ENCODE measurements at regions not wholly inside any gene's neighbourhood (a gene's known extent, or its start where the extent isn't known, plus 50 kb on each side); places are given as distances from the start of the nearest gene placed in this dataset.

DNA sequence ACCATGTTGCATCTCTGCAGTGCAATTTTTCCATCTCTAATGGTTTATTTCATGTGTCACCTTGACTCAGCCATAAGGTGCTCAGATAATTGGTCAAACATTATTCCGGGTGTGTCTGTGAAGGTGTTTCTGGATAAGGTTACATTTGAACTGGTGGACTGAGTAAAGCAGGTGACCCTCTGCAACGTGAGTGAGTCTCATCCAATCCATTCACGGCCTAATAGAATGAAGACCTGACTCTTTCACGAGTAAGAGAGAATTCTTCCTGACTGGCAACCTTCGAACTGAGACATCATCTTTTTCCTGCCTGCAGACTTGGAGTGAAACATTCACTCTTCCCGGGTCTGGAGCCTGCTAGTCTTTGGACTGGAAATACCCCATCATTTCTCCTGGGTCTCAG, 77.1 kb upstream of the SLC22A23 start:
- ChIA-PET CTCF (no interaction called here), POLR2A (no interaction called here)
- no peaks in the 10 kb centered on the region for H3K4me1 Mint-ChIP-seq (ENCODE audit: low read depth)
- H3K4me1 ChIP-seq (ENCODE audit: insufficient read depth, low read length), result no peaks in the 10 kb centered on the region
- H3K9me3 Mint-ChIP-seq, result no peaks in the 10 kb centered on the region
- TF ChIP-seq, protein P1, sequence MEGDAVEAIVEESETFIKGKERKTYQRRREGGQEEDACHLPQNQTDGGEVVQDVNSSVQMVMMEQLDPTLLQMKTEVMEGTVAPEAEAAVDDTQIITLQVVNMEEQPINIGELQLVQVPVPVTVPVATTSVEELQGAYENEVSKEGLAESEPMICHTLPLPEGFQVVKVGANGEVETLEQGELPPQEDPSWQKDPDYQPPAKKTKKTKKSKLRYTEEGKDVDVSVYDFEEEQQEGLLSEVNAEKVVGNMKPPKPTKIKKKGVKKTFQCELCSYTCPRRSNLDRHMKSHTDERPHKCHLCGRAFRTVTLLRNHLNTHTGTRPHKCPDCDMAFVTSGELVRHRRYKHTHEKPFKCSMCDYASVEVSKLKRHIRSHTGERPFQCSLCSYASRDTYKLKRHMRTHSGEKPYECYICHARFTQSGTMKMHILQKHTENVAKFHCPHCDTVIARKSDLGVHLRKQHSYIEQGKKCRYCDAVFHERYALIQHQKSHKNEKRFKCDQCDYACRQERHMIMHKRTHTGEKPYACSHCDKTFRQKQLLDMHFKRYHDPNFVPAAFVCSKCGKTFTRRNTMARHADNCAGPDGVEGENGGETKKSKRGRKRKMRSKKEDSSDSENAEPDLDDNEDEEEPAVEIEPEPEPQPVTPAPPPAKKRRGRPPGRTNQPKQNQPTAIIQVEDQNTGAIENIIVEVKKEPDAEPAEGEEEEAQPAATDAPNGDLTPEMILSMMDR (IDR thresholded peaks at IDR 0.05), result no peak
- no peak for ATAC-seq (ENCODE audit: poor library complexity)
- no peaks in the 10 kb centered on the region for H3K36me3 ChIP-seq (ENCODE audit: insufficient read depth, low read length)
- no peak overlapping the region for H3K27ac Mint-ChIP-seq
- no peak overlapping the region for H3K4me3 ChIP-seq (ENCODE audit: low read length)
- no peak overlapping the region for H3K4me3 Mint-ChIP-seq
- H3K36me3 Mint-ChIP-seq (ENCODE audit: low read depth), result no peaks in the 10 kb centered on the region
- H3K27me3 Mint-ChIP-seq, result peaks cover 6% of the 10 kb centered on the region
- H3K27me3 ChIP-seq (ENCODE audit: control insufficient read depth in 1 of 2, insufficient read depth in 2 of 2, low read length in 2 of 2), result peaks cover 0 to 4% of the 10 kb centered on the region in 2 experiments
- no peak overlapping the region for H3K27ac ChIP-seq (ENCODE audit: low read depth in 1 of 2, low read length in 2 of 2)
- no peak for DNase-seq
- no peaks in the 10 kb centered on the region for H3K9me3 ChIP-seq (ENCODE audit: control insufficient read depth in 1 of 2, insufficient read depth in 1 of 2, low read length in 2 of 2)
- intact Hi-C loops (cut with DNase I, micrococcal nuclease), result no loop called here

DNA sequence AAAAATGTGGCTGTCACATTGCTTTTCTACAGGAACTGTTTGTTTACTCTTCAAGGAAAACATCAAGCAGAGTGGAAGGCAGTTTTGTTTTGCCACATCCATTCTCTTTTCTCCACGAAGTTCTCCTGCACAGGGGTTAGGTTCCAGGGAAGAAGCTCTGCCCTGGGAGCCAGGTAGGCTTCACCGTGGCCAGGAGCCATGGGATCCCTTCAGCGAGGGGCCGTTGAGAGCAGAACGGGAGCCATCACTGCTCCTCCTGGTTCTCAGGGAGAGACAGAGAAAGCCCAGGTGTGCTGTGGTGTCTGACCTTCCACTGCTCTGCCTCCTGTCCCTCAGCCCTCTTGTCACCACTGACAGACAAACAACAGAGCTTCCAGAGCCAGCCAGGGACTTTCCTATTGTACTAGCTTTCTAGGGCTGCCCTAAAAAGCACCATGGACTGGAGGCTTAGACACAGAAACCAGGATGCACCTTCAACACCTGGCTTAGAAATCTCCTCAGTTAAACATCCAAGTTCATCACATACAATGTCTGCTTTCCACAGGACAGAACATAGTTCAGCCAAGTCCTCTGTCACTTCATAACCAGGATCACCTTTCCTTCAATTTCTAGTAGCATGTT, 75.6 kb upstream of the SLC22A23 start:
- H3K36me3 Mint-ChIP-seq (ENCODE audit: low read depth), result no peaks in the 10 kb centered on the region
- H3K27ac Mint-ChIP-seq, result no peak overlapping the region
- H3K9me3 Mint-ChIP-seq, result no peaks in the 10 kb centered on the region
- Histone ChIP-seq H3K4me3 (ENCODE audit: low read length) (no peak overlapping the region), H3K27me3 (ENCODE audit: control insufficient read depth in 1 of 2, insufficient read depth in 2 of 2, low read length in 2 of 2) (no peaks in the 10 kb centered on the region), H3K4me1 (ENCODE audit: insufficient read depth, low read length) (no peaks in the 10 kb centered on the region), H3K36me3 (ENCODE audit: insufficient read depth, low read length) (no peaks in the 10 kb centered on the region), H3K27ac (ENCODE audit: low read depth in 1 of 2, low read length in 2 of 2) (no peak overlapping the region), H3K9me3 (ENCODE audit: control insufficient read depth in 1 of 2, insufficient read depth in 1 of 2, low read length in 2 of 2) (no peaks in the 10 kb centered on the region)
- ChIA-PET POLR2A (no interaction called here), CTCF (no interaction called here)
- H3K27me3 Mint-ChIP-seq, result no peaks in the 10 kb centered on the region
- TF ChIP-seq, protein P1 (IDR thresholded peaks at IDR 0.05), result no peak
- no peaks in the 10 kb centered on the region for H3K4me1 Mint-ChIP-seq (ENCODE audit: low read depth)
- H3K4me3 Mint-ChIP-seq, result no peak overlapping the region
- DNase-seq, result no peak
- ATAC-seq (ENCODE audit: poor library complexity), result no peak
- intact Hi-C loops (cut with DNase I, micrococcal nuclease), result no loop called here

DNA sequence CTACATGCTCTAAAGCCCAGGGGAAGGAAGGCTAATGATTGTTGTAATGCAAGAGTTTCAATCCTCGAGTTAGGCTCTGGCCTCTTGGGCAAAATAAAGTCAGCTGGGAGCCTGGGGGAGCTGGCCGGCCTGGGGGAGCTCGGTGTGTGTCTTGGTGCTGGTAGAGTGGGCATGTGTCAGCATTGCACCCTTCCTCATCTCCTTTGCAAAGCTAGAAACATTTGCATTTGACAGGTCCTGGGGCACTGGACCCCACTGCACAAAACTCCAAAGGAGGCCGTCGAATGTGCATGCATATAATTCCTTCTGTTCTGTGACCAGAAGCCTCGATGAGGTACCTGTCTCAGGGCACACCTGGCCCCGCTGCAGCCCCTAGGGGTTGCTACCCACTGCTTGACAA, 74.6 kb upstream of the SLC22A23 start:
- POLR2A ChIA-PET, result no interaction called here
- H3K9me3 Mint-ChIP-seq, result no peaks in the 10 kb centered on the region
- Histone ChIP-seq H3K9me3 (ENCODE audit: control insufficient read depth in 1 of 2, insufficient read depth in 1 of 2, low read length in 2 of 2) (no peaks in the 10 kb centered on the region), H3K36me3 (ENCODE audit: insufficient read depth, low read length) (no peaks in the 10 kb centered on the region), H3K27ac (ENCODE audit: low read depth in 1 of 2, low read length in 2 of 2) (no peak overlapping the region), H3K4me1 (ENCODE audit: insufficient read depth, low read length) (no peaks in the 10 kb centered on the region), H3K27me3 (ENCODE audit: control insufficient read depth in 1 of 2, insufficient read depth in 2 of 2, low read length in 2 of 2) (no peaks in the 10 kb centered on the region), H3K4me3 (ENCODE audit: low read length) (no peak overlapping the region)
- H3K27ac Mint-ChIP-seq, result no peak overlapping the region
- CTCF ChIA-PET, result no interaction called here
- no peaks in the 10 kb centered on the region for H3K4me1 Mint-ChIP-seq (ENCODE audit: low read depth)
- no peak for DNase-seq
- TF ChIP-seq, protein P1 (IDR thresholded peaks at IDR 0.05), result no peak
- H3K27me3 Mint-ChIP-seq, result no peaks in the 10 kb centered on the region
- no peak overlapping the region for H3K4me3 Mint-ChIP-seq
- intact Hi-C loops (cut with DNase I, micrococcal nuclease), result no loop called here
- ATAC-seq (ENCODE audit: poor library complexity), result no peak
- H3K36me3 Mint-ChIP-seq (ENCODE audit: low read depth), result no peaks in the 10 kb centered on the region
